Body of pancreas (tissue), 4 donors: ENCODE measurements at regions not wholly inside any gene's neighbourhood (a gene's known extent, or its start where the extent isn't known, plus 50 kb on each side); places are given as distances from the start of the nearest gene placed in this dataset.

Experiments
- POLR2A ChIP-seq, 3 donors: fragments of 450-650 bp; IDR thresholded peaks; one replicate each; pipeline ENCODE4 v1.6.1; 2016; ENCODE audit warnings: antibody characterized with exemption in 3 of 3, mild to moderate bottlenecking in 2 of 3
- TF ChIP-seq, protein P1 (sequence below), 7 experiments: fragments of 450-650 bp in 4 of 7; fragments of 200-600 bp in 3 of 7; sonication (generic) in 3 of 7; IDR thresholded peaks; one replicate each; pipeline ENCODE4 v1.5.1; 2016 to 2019; ENCODE audit warnings: antibody characterized with exemption in 7 of 7

DNA sequence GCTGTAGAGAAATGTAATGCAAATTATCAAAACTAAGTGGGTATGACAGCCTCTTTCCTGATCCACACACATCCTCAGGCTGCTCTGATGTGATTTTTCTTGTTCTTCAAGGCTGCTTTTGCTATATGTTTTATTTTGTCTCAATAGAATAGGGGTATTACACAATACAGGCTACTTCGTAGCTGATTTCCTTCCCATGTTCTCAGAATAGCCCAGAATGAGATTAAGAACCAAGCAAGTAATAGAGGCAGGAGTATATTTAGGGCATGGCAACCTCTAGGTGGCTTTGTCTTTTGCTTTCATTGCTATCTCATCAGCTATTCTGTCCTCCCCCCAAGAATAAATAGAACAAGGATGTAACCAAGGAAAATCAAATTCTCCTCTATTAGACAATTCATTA is 241.8 kb downstream of the ALDH8A1 start:
- TF ChIP-seq, protein P1, sequence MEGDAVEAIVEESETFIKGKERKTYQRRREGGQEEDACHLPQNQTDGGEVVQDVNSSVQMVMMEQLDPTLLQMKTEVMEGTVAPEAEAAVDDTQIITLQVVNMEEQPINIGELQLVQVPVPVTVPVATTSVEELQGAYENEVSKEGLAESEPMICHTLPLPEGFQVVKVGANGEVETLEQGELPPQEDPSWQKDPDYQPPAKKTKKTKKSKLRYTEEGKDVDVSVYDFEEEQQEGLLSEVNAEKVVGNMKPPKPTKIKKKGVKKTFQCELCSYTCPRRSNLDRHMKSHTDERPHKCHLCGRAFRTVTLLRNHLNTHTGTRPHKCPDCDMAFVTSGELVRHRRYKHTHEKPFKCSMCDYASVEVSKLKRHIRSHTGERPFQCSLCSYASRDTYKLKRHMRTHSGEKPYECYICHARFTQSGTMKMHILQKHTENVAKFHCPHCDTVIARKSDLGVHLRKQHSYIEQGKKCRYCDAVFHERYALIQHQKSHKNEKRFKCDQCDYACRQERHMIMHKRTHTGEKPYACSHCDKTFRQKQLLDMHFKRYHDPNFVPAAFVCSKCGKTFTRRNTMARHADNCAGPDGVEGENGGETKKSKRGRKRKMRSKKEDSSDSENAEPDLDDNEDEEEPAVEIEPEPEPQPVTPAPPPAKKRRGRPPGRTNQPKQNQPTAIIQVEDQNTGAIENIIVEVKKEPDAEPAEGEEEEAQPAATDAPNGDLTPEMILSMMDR (IDR thresholded peaks at IDR 0.05), result no peak
- TF ChIP-seq POLR2A (IDR thresholded peaks at IDR 0.05), result no peak
